Dermis microvascular lymphatic vessel endothelial cell (primary cell): ENCODE measurements at regions not wholly inside any gene's neighbourhood (a gene's known extent, or its start where the extent isn't known, plus 50 kb on each side); places are given as distances from the start of the nearest gene placed in this dataset.

Source experiments
- DNase-seq, 2 donors: peaks; one replicate each; pipeline versions ENCODE4 v3.0.0 to v3.0.0-alpha.2; 2010; ENCODE audit warnings: low read depth in 2 of 2

- DNase-seq = no peak
Measured at GRCh38 chr3:167895684-167896083, 160.2 kb downstream of the SERPINI1 start.

- no peak for DNase-seq
Measured at GRCh38 chr3:167895178-167895577, 159.7 kb downstream of the SERPINI1 start.

- DNase-seq = no peak
Measured at GRCh38 chr3:167892205-167892604, 156.7 kb downstream of the SERPINI1 start.

- DNase-seq = no peak
Measured at GRCh38 chr3:167887096-167887495, 151.6 kb downstream of the SERPINI1 start.

GRCh38 chr3:167886690-167887089 is 151.2 kb downstream of the SERPINI1 start:
- no peak for DNase-seq

- DNase-seq = no peak
Measured at GRCh38 chr3:167885277-167885676, 149.8 kb downstream of the SERPINI1 start.

- no peak for DNase-seq
Measured at GRCh38 chr3:167884481-167884880, 149.0 kb downstream of the SERPINI1 start.

GRCh38 chr3:167883452-167883851 is 147.9 kb downstream of the SERPINI1 start:
- no peak for DNase-seq

GRCh38 chr3:167882057-167882667 is 146.6 kb downstream of the SERPINI1 start:
- DNase-seq = peak; percentile 49 to 61

- no peak for DNase-seq
Measured at GRCh38 chr3:167880183-167880582, 144.7 kb downstream of the SERPINI1 start.

GRCh38 chr3:167876620-167877281 is 141.2 kb downstream of the SERPINI1 start:
- peak in 1 of 2 donors; percentile 3 for DNase-seq
